Right cardiac atrium (tissue), 5 donors: ENCODE measurements at regions not wholly inside any gene's neighbourhood (a gene's known extent, or its start where the extent isn't known, plus 50 kb on each side); places are given as distances from the start of the nearest gene placed in this dataset.
"Not testable (repeated sequence)": the region's sequence is repeated elsewhere in the genome, so short reads cannot be mapped to it uniquely, and the experiment has no call there.

ENCODE experiments used
- ATAC-seq, 2 donors: fragments of 200-7000 bp; cut with Tn5 transposase; one replicate each; pipeline versions ENCODE4 v1.8.0 to v1.9.1; 2020; ENCODE audit warnings: moderate library complexity in 2 of 2, mild to moderate bottlenecking in 1 of 2
- DNase-seq, 3 donors: peaks; one replicate each; pipeline ENCODE4 v3.0.0-alpha.2; 2020
- H3K27ac ChIP-seq: one replicate; pipeline ENCODE4 v1.5.1; 2013; ENCODE audit warnings: mild to moderate bottlenecking, low read length, control low read depth, moderate library complexity
- H3K27me3 ChIP-seq: one replicate; pipeline ENCODE4 v1.6.1; 2013; ENCODE audit not compliant: control insufficient read depth, insufficient read depth
- H3K4me1 ChIP-seq: one replicate; pipeline ENCODE4 v1.6.1; 2013; ENCODE audit warnings: low read length; ENCODE audit not compliant: control insufficient read depth, insufficient read depth
- H3K4me3 ChIP-seq: one replicate; pipeline ENCODE4 v1.5.1; 2013; ENCODE audit warnings: low read length, control low read depth
- H3K9me3 ChIP-seq: one replicate; pipeline ENCODE4 v1.6.1; 2013; ENCODE audit warnings: low read length; ENCODE audit not compliant: control insufficient read depth
- WGBS: extraction: QIAGEN DNeasy Blood & Tissue Kit; methylation state at CpG from one replicate; pipeline ENCODE4 v1.1.7; 2013; 5-methylcytosine and 5-hydroxymethylcytosine counted together
- intact Hi-C, 4 donors: fragments of 100-400 bp; cut with DNase I; formaldehyde crosslinking; loops; one replicate each; pipeline versions ENCODE4 v1.11.0 to v1.14.0; 2022 to 2023
- donor health status: healthy with polysubstance abuse.
- donor health status: DM: no; HTN: yes; CAD: no.
- donor health status: DM: no; HTN: no; CAD: no.
- donor health status: DM: no; HTN: yes; CAD: no; lungs with severe emphysema.
- donor health status: DM: yes; HTN: yes; CAD: no.

GRCh38 chrX:437661-438390, 51.1 kb upstream of the PPP2R3B start:
- 49% methylated on average over 41 of the region's 41 CpGs for WGBS
- intact Hi-C loops, result no loop called here
- DNase-seq, result no peak
- Histone ChIP-seq H3K27me3 (no peaks in the 10 kb centered on the region), H3K4me3 (no peak overlapping the region), H3K27ac (no peak overlapping the region), H3K9me3 (no peaks in the 10 kb centered on the region), H3K4me1 (no peaks in the 10 kb centered on the region)
- no peak for ATAC-seq

GRCh38 chrX:439241-439640, 52.5 kb upstream of the PPP2R3B start:
- H3K27me3 ChIP-seq, result no peaks in the 10 kb centered on the region
- no peak for ATAC-seq

GRCh38 chrX:439719-440118, 53.0 kb upstream of the PPP2R3B start:
- no peaks in the 10 kb centered on the region for H3K9me3 ChIP-seq
- WGBS, result 94% methylated on average over 9 of the region's 9 CpGs

More at GRCh38 chrX:439241-439640, 52.5 kb upstream of the PPP2R3B start:
- Histone ChIP-seq H3K4me3 (no peak overlapping the region), H3K27ac (no peak overlapping the region), H3K4me1 (no peaks in the 10 kb centered on the region), H3K9me3 (no peaks in the 10 kb centered on the region)
- WGBS, result 93% methylated on average over 7 of the region's 7 CpGs
- intact Hi-C loops, result no loop called here
- no peak for DNase-seq

GRCh38 chrX:440636-441035, 53.9 kb upstream of the PPP2R3B start:
- intact Hi-C loops, result no loop called here
- Histone ChIP-seq H3K4me1 (no peaks in the 10 kb centered on the region), H3K4me3 (no peak overlapping the region), H3K27me3 (no peaks in the 10 kb centered on the region), H3K9me3 (no peaks in the 10 kb centered on the region), H3K27ac (no peak overlapping the region)
- DNase-seq (no peak), ATAC-seq (no peak)
- 92% methylated on average over 14 of the region's 14 CpGs for WGBS

More at GRCh38 chrX:439719-440118, 53.0 kb upstream of the PPP2R3B start:
- ATAC-seq (no peak), DNase-seq (no peak)
- no peaks in the 10 kb centered on the region for H3K4me1 ChIP-seq
- intact Hi-C loops, result no loop called here
- no peak overlapping the region for H3K4me3 ChIP-seq
- no peaks in the 10 kb centered on the region for H3K27me3 ChIP-seq
- H3K27ac ChIP-seq, result no peak overlapping the region

- ATAC-seq (no peak), DNase-seq (no peak)
- no peak overlapping the region for H3K27ac ChIP-seq
- H3K4me1 ChIP-seq, result no peaks in the 10 kb centered on the region
- H3K4me3 ChIP-seq, result no peak overlapping the region
- 66% methylated on average over 11 of the region's 11 CpGs for WGBS
- intact Hi-C loops, result no loop called here
- no peaks in the 10 kb centered on the region for H3K27me3 ChIP-seq
- no peaks in the 10 kb centered on the region for H3K9me3 ChIP-seq
Observed at GRCh38 chrX:443536-444210, 57.0 kb upstream of the PPP2R3B start.

GRCh38 chrX:444305-444704, 57.6 kb upstream of the PPP2R3B start:
- Histone ChIP-seq H3K9me3 (no peaks in the 10 kb centered on the region), H3K27me3 (no peaks in the 10 kb centered on the region), H3K27ac (no peak overlapping the region), H3K4me1 (no peaks in the 10 kb centered on the region), H3K4me3 (no peak overlapping the region)
- intact Hi-C loops, result no loop called here
- 81% methylated on average over 5 of the region's 5 CpGs for WGBS
- no peak for ATAC-seq
- no peak for DNase-seq

- ATAC-seq (no peak), DNase-seq (no peak)
- 33% methylated on average over 8 of the region's 8 CpGs for WGBS
- intact Hi-C loops, result no loop called here
- Histone ChIP-seq H3K9me3 (no peaks in the 10 kb centered on the region), H3K4me3 (no peak overlapping the region), H3K27me3 (no peaks in the 10 kb centered on the region), H3K27ac (no peak overlapping the region), H3K4me1 (no peaks in the 10 kb centered on the region)
Observed at GRCh38 chrX:445727-446126, 59.0 kb upstream of the PPP2R3B start.

- Histone ChIP-seq H3K27me3 (no peaks in the 10 kb centered on the region), H3K9me3 (no peaks in the 10 kb centered on the region), H3K27ac (no peak overlapping the region), H3K4me3 (no peak overlapping the region), H3K4me1 (no peaks in the 10 kb centered on the region)
- intact Hi-C loops, result no loop called here
- 25% methylated on average over 10 of the region's 10 CpGs for WGBS
- DNase-seq (no peak), ATAC-seq (no peak)
Observed at GRCh38 chrX:446245-446644, 59.5 kb upstream of the PPP2R3B start.

- intact Hi-C loops, result no loop called here
- no peaks in the 10 kb centered on the region for H3K9me3 ChIP-seq
Observed at GRCh38 chrX:447052-447451, 60.3 kb upstream of the PPP2R3B start.

GRCh38 chrX:451750-452149, 65.0 kb upstream of the PPP2R3B start:
- ATAC-seq, H3K4me1 ChIP-seq, intact Hi-C loops, H3K9me3 ChIP-seq, H3K27me3 ChIP-seq, H3K4me3 ChIP-seq, H3K27ac ChIP-seq, DNase-seq: not testable (repeated sequence)
- WGBS, result 63% methylated on average over 12 of the region's 12 CpGs

More at GRCh38 chrX:447052-447451, 60.3 kb upstream of the PPP2R3B start:
- Histone ChIP-seq H3K4me3 (no peak overlapping the region), H3K4me1 (no peaks in the 10 kb centered on the region), H3K27ac (no peak overlapping the region), H3K27me3 (no peaks in the 10 kb centered on the region)
- WGBS, result 77% methylated on average over 5 of the region's 5 CpGs
- DNase-seq, result no peak
- ATAC-seq, result no peak

GRCh38 chrX:452598-452997, 65.9 kb upstream of the PPP2R3B start:
- H3K9me3 ChIP-seq, result no peaks in the 10 kb centered on the region
- no peaks in the 10 kb centered on the region for H3K27me3 ChIP-seq
- H3K4me1 ChIP-seq, result no peaks in the 10 kb centered on the region
- H3K4me3 ChIP-seq, result no peak overlapping the region
- no peak for DNase-seq
- no peak overlapping the region for H3K27ac ChIP-seq
- intact Hi-C loops, result no loop called here
- ATAC-seq, result no peak
